Islet precursor cell (in vitro differentiated cells): ENCODE measurements at regions not wholly inside any gene's neighbourhood (a gene's known extent, or its start where the extent isn't known, plus 50 kb on each side); places are given as distances from the start of the nearest gene placed in this dataset.
"Not testable (repeated sequence)": the region's sequence is repeated elsewhere in the genome, so short reads cannot be mapped to it uniquely, and the experiment has no call there.

Experiments used
- DNase-seq: peaks from one replicate; pipeline ENCODE4 v3.0.0-alpha.2; 2018

- DNase-seq: no peak
Measured at GRCh38 chr1:213689260-213689659, 298.5 kb upstream of the PROX1 start.

GRCh38 chr1:213690341-213690917 lies 297.3 kb upstream of the PROX1 start:
- no peak for DNase-seq

- no peak for DNase-seq
Measured at GRCh38 chr1:213692321-213692720, 295.5 kb upstream of the PROX1 start.

GRCh38 chr1:213693864-213694263 lies 293.9 kb upstream of the PROX1 start:
- peak; percentile 64 for DNase-seq

- no peak for DNase-seq
Measured at GRCh38 chr1:213697192-213697802, 290.5 kb upstream of the PROX1 start.

- DNase-seq: no peak
Measured at GRCh38 chr1:213698092-213698702, 289.6 kb upstream of the PROX1 start.

GRCh38 chr1:213702703-213703102 lies 285.1 kb upstream of the PROX1 start:
- no peak for DNase-seq

- no peak for DNase-seq
Measured at GRCh38 chr1:213704941-213705340, 282.8 kb upstream of the PROX1 start.

- DNase-seq: not testable (repeated sequence)
Measured at GRCh38 chr1:213711833-213712490, 275.8 kb upstream of the PROX1 start.

GRCh38 chr1:213714645-213715044 lies 273.1 kb upstream of the PROX1 start:
- no peak for DNase-seq

GRCh38 chr1:213715182-213715581 lies 272.6 kb upstream of the PROX1 start:
- DNase-seq: no peak

- no peak for DNase-seq
Measured at GRCh38 chr1:213719462-213719861, 268.3 kb upstream of the PROX1 start.

- DNase-seq: no peak
Measured at GRCh38 chr1:213720032-213720431, 267.7 kb upstream of the PROX1 start.

- no peak for DNase-seq
Measured at GRCh38 chr1:213723187-213723586, 264.6 kb upstream of the PROX1 start.

GRCh38 chr1:213724640-213725536 lies 262.9 kb upstream of the PROX1 start:
- DNase-seq: no peak

GRCh38 chr1:213727853-213728592 lies 259.8 kb upstream of the PROX1 start:
- DNase-seq: no peak

GRCh38 chr1:213728593-213729536 lies 258.9 kb upstream of the PROX1 start:
- DNase-seq: no peak

GRCh38 chr1:213733705-213734104 lies 254.1 kb upstream of the PROX1 start:
- DNase-seq: no peak

GRCh38 chr1:213737398-213738035 lies 250.3 kb upstream of the PROX1 start:
- no peak for DNase-seq

- no peak for DNase-seq
Measured at GRCh38 chr1:213738658-213739057, 249.1 kb upstream of the PROX1 start.

GRCh38 chr1:213742992-213743391 lies 244.8 kb upstream of the PROX1 start:
- DNase-seq: no peak
